Neuronal stem cell (in vitro differentiated cells): ENCODE measurements at regions not wholly inside any gene's neighbourhood (a gene's known extent, or its start where the extent isn't known, plus 50 kb on each side); places are given as distances from the start of the nearest gene placed in this dataset.

Experiments
- DNase-seq: peaks from one replicate; pipeline ENCODE4 v3.0.0-alpha.2; 2013; ENCODE audit warnings: low spot score
- H2AFZ ChIP-seq: one replicate; pipeline ENCODE4 v1.6.1; 2013; ENCODE audit warnings: mild to moderate bottlenecking, low read length, inconsistent platforms
- H2AK5ac ChIP-seq: 2 replicates; pipeline ENCODE4 v1.6.1; 2013; ENCODE audit warnings: low read depth, mild to moderate bottlenecking, inconsistent platforms, low read length, moderate library complexity, mixed read lengths
- H2BK120ac ChIP-seq: 2 replicates; pipeline ENCODE4 v1.6.1; 2013; ENCODE audit warnings: low read depth, mild to moderate bottlenecking, inconsistent platforms, low read length, moderate library complexity, mixed read lengths
- H2BK12ac ChIP-seq: one replicate; pipeline ENCODE4 v1.6.1; 2013; ENCODE audit warnings: low read length, inconsistent platforms
- H2BK15ac ChIP-seq: 2 replicates; pipeline ENCODE4 v1.6.1; 2013; ENCODE audit warnings: mild to moderate bottlenecking, low read length, inconsistent platforms, mixed read lengths
- H2BK5ac ChIP-seq: one replicate; pipeline ENCODE4 v1.6.1; 2013; ENCODE audit warnings: inconsistent platforms, mild to moderate bottlenecking, low read length, moderate library complexity
- H3K14ac ChIP-seq: one replicate; pipeline ENCODE4 v1.6.1; 2013; ENCODE audit warnings: low read length, inconsistent platforms
- H3K18ac ChIP-seq: 2 replicates; pipeline ENCODE4 v1.6.1; 2013; ENCODE audit warnings: low read length, inconsistent platforms
- H3K23ac ChIP-seq: 2 replicates; pipeline ENCODE4 v1.6.1; 2013; ENCODE audit warnings: low read depth, mild to moderate bottlenecking, mixed read lengths, low read length, inconsistent platforms; ENCODE audit not compliant: poor library complexity
- H3K27ac ChIP-seq: replicated peaks from 3 replicates; pipeline ENCODE4 v1.5.1; 2013; ENCODE audit warnings: low read length, inconsistent platforms
- H3K27me3 ChIP-seq, 3 experiments: 2 replicates each; pipeline ENCODE4 v1.6.1; 2013; ENCODE audit warnings: low read length in 3 of 3, mild to moderate bottlenecking in 2 of 3, inconsistent platforms in 1 of 3, low read depth in 1 of 3, mixed read lengths in 1 of 3, moderate library complexity in 1 of 3; ENCODE audit not compliant: control insufficient read depth in 3 of 3, insufficient read depth in 3 of 3
- H3K36me3 ChIP-seq, 2 donors: replicated peaks in 1 of 2; 2 replicates each; pipeline ENCODE4 v1.6.1; 2013; ENCODE audit warnings: low read length in 2 of 2; ENCODE audit not compliant: control insufficient read depth in 2 of 2, insufficient read depth in 2 of 2
- H3K4ac ChIP-seq: 2 replicates; pipeline ENCODE4 v1.6.1; 2013; ENCODE audit warnings: inconsistent platforms, mild to moderate bottlenecking, low read length, moderate library complexity
- H3K4me1 ChIP-seq, 2 donors: 1 replicate in 1 of 2; 2 replicates in 1 of 2; pipeline ENCODE4 v1.6.1; 2013; ENCODE audit warnings: low read length in 2 of 2, low read depth in 1 of 2; ENCODE audit not compliant: control insufficient read depth in 2 of 2, insufficient read depth in 1 of 2
- H3K4me2 ChIP-seq: one replicate; pipeline ENCODE4 v1.6.1; 2013; ENCODE audit warnings: mild to moderate bottlenecking, low read length, inconsistent platforms; ENCODE audit not compliant: insufficient read depth, poor library complexity, severe bottlenecking
- H3K4me3 ChIP-seq, 2 donors: 2 replicates each; pipeline ENCODE4 v1.5.1; 2013; ENCODE audit warnings: low read length in 2 of 2, mild to moderate bottlenecking in 2 of 2, inconsistent platforms in 1 of 2, moderate library complexity in 1 of 2
- H3K79me1 ChIP-seq: one replicate; pipeline ENCODE4 v1.6.1; 2013; ENCODE audit warnings: low read depth, mild to moderate bottlenecking, inconsistent platforms, low read length, moderate library complexity
- H3K9ac ChIP-seq: one replicate; pipeline ENCODE4 v1.6.1; 2013; ENCODE audit warnings: mild to moderate bottlenecking, low read depth, low read length, inconsistent platforms; ENCODE audit not compliant: poor library complexity
- H3K9me3 ChIP-seq, 2 donors: replicated peaks in 1 of 2; 2 replicates each; pipeline versions ENCODE3 to v1.6.1; 2013; ENCODE audit warnings: low read length in 2 of 2, mild to moderate bottlenecking in 2 of 2, inconsistent platforms in 1 of 2, low read depth in 1 of 2, mixed read lengths in 1 of 2, moderate library complexity in 1 of 2; ENCODE audit not compliant: control insufficient read depth in 2 of 2, insufficient read depth in 1 of 2
- H4K8ac ChIP-seq: one replicate; pipeline ENCODE4 v1.6.1; 2013; ENCODE audit warnings: low read depth, mild to moderate bottlenecking, inconsistent platforms, low read length, moderate library complexity
- H4K91ac ChIP-seq: one replicate; pipeline ENCODE4 v1.6.1; 2013; ENCODE audit warnings: low read length, low read depth, mild to moderate bottlenecking, inconsistent platforms; ENCODE audit not compliant: poor library complexity
- WGBS, 2 donors: extraction: QIAGEN DNeasy Blood & Tissue Kit; methylation state at CpG; one replicate each; pipeline ENCODE4 v1.1.7; 2013; ENCODE audit warnings: missing lambda C conversion rate in 2 of 2, mixed read lengths in 1 of 2; ENCODE audit not compliant: insufficient read length in 2 of 2, insufficient replicate concordance in 1 of 2; ENCODE audit errors: extremely low coverage in 2 of 2; 5-methylcytosine and 5-hydroxymethylcytosine counted together

- Histone ChIP-seq H3K4ac (no peak overlapping the region), H2BK15ac (no peak overlapping the region), H3K4me2 (no peak overlapping the region), H3K23ac (no peak overlapping the region), H3K79me1 (no peaks in the 10 kb centered on the region), H3K14ac (no peak overlapping the region), H3K4me1 (peaks cover 0 to 2% of the 10 kb centered on the region in 2 donors), H2AFZ (peak overlapping the region; percentile 10), H3K4me3 (no peak overlapping the region), H3K27me3 (no peaks in the 10 kb centered on the region), H3K9ac (no peak overlapping the region), H3K18ac (no peak overlapping the region), H4K91ac (no peak overlapping the region), H2BK12ac (no peak overlapping the region), H2AK5ac (no peak overlapping the region), H4K8ac (no peak overlapping the region), H2BK5ac (no peak overlapping the region), H2BK120ac (no peak overlapping the region), H3K27ac (no peak overlapping the region), H3K9me3 (no peaks in the 10 kb centered on the region), H3K36me3 (no peaks in the 10 kb centered on the region)
- no CpG with 5 or more reads among the region's 2 CpGs for WGBS, 2 donors
- no peak for DNase-seq
These were observed 742.0 kb upstream of the POU3F2 start for GRCh38 chr6:98092331-98092730.

- DNase-seq = no peak
These were observed 739.7 kb upstream of the POU3F2 start for GRCh38 chr6:98094696-98095095.

GRCh38 chr6:98107801-98108200 lies 726.6 kb upstream of the POU3F2 start:
- Histone ChIP-seq H3K27me3 (no peaks in the 10 kb centered on the region), H3K4ac (no peak overlapping the region), H4K91ac (no peak overlapping the region), H3K9me3 (peaks cover 3 to 12% of the 10 kb centered on the region in 2 donors), H2AK5ac (no peak overlapping the region), H3K4me1 (peaks cover 0 to 4% of the 10 kb centered on the region in 2 donors), H3K27ac (no peak overlapping the region), H4K8ac (no peak overlapping the region), H3K18ac (no peak overlapping the region), H2BK120ac (no peak overlapping the region), H2AFZ (no peak overlapping the region), H3K4me3 (no peak overlapping the region), H3K9ac (no peak overlapping the region), H2BK12ac (no peak overlapping the region), H3K23ac (no peak overlapping the region), H3K79me1 (no peaks in the 10 kb centered on the region), H3K36me3 (no peaks in the 10 kb centered on the region), H3K4me2 (no peak overlapping the region), H3K14ac (no peak overlapping the region), H2BK15ac (no peak overlapping the region), H2BK5ac (no peak overlapping the region)
- DNase-seq = no peak

More at GRCh38 chr6:98094696-98095095, 739.7 kb upstream of the POU3F2 start:
- no peaks in the 10 kb centered on the region for H3K79me1 ChIP-seq
- H2BK15ac ChIP-seq = no peak overlapping the region
- H3K27ac ChIP-seq = no peak overlapping the region
- H3K4me2 ChIP-seq = no peak overlapping the region
- H3K4ac ChIP-seq = no peak overlapping the region
- H3K18ac ChIP-seq = no peak overlapping the region
- H3K4me1 ChIP-seq = peaks cover 0 to 2% of the 10 kb centered on the region in 2 donors
- WGBS, 2 donors = no CpG with 5 or more reads among the region's 4 CpGs
- no peaks in the 10 kb centered on the region for H3K27me3 ChIP-seq
- no peak overlapping the region for H3K9ac ChIP-seq
- no peak overlapping the region for H3K23ac ChIP-seq
- H3K14ac ChIP-seq = no peak overlapping the region
- no peak overlapping the region for H2BK5ac ChIP-seq
- H4K8ac ChIP-seq = no peak overlapping the region
- H2AFZ ChIP-seq = no peak overlapping the region
- H3K4me3 ChIP-seq = no peak overlapping the region
- no peak overlapping the region for H2AK5ac ChIP-seq
- H2BK120ac ChIP-seq = no peak overlapping the region
- no peaks in the 10 kb centered on the region for H3K9me3 ChIP-seq
- H3K36me3 ChIP-seq = no peaks in the 10 kb centered on the region
- no peak overlapping the region for H4K91ac ChIP-seq
- H2BK12ac ChIP-seq = no peak overlapping the region

GRCh38 chr6:98116455-98116854 lies 717.9 kb upstream of the POU3F2 start:
- H2AFZ ChIP-seq = peak overlapping the region; percentile 23
- no peak overlapping the region for H3K9ac ChIP-seq
- H3K9me3 ChIP-seq = no peaks in the 10 kb centered on the region
- H3K36me3 ChIP-seq = no peaks in the 10 kb centered on the region
- no peak overlapping the region for H2AK5ac ChIP-seq
- H2BK120ac ChIP-seq = no peak overlapping the region
- DNase-seq = no peak
- no CpG with 5 or more reads among the region's 9 CpGs for WGBS, 2 donors
- H3K14ac ChIP-seq = no peak overlapping the region
- no peak overlapping the region for H3K27ac ChIP-seq
- no peak overlapping the region for H3K18ac ChIP-seq
- H2BK5ac ChIP-seq = no peak overlapping the region
- no peak overlapping the region for H4K8ac ChIP-seq
- H3K23ac ChIP-seq = no peak overlapping the region
- no peak overlapping the region for H3K4ac ChIP-seq
- no peak overlapping the region for H3K4me3 ChIP-seq
- H3K79me1 ChIP-seq = no peaks in the 10 kb centered on the region
- no peak overlapping the region for H2BK15ac ChIP-seq
- peaks cover 5 to 36% of the 10 kb centered on the region in 2 donors for H3K4me1 ChIP-seq
- no peak overlapping the region for H3K4me2 ChIP-seq
- H4K91ac ChIP-seq = no peak overlapping the region
- H3K27me3 ChIP-seq = no peaks in the 10 kb centered on the region
- no peak overlapping the region for H2BK12ac ChIP-seq
